C4-2B (cell line): ENCODE measurements at regions not wholly inside any gene's neighbourhood (a gene's known extent, or its start where the extent isn't known, plus 50 kb on each side); places are given as distances from the start of the nearest gene placed in this dataset.

ENCODE experiments used
- H3K27ac ChIP-seq: fragments of 450-650 bp; 2 replicates; pipeline ENCODE4 v1.5.1; 2017
- CTCF ChIP-seq: fragments of 450-650 bp; conservative IDR thresholded peaks from 2 replicates; pipeline ENCODE4 v1.5.1; 2017; ENCODE audit warnings: mild to moderate bottlenecking
- ZFX ChIP-seq: fragments of 450-650 bp; IDR thresholded peaks from 2 replicates; pipeline ENCODE4 v1.6.1; 2017

- no peak overlapping the region for H3K27ac ChIP-seq
- TF ChIP-seq CTCF (no peak), ZFX (no peak)
Measured at GRCh38 chr1:168945870-168946269, 160.6 kb upstream of the ATP1B1 start.

- TF ChIP-seq ZFX (no peak), CTCF (no peak)
Measured at GRCh38 chr1:168947041-168947440, 159.4 kb upstream of the ATP1B1 start.

GRCh38 chr1:168949672-168950071 lies 156.8 kb upstream of the ATP1B1 start:
- TF ChIP-seq ZFX, result no peak
- no peak for TF ChIP-seq CTCF
- no peak overlapping the region for H3K27ac ChIP-seq

More at GRCh38 chr1:168947041-168947440, 159.4 kb upstream of the ATP1B1 start:
- H3K27ac ChIP-seq, result no peak overlapping the region

GRCh38 chr1:168957818-168958217 lies 148.7 kb upstream of the ATP1B1 start:
- TF ChIP-seq ZFX (no peak), CTCF (no peak)
- no peak overlapping the region for H3K27ac ChIP-seq

- H3K27ac ChIP-seq, result no peak overlapping the region
- TF ChIP-seq ZFX (no peak), CTCF (no peak)
Measured at GRCh38 chr1:168958562-168959289, 147.8 kb upstream of the ATP1B1 start.

GRCh38 chr1:168959382-168959781 lies 147.1 kb upstream of the ATP1B1 start:
- no peak overlapping the region for H3K27ac ChIP-seq
- TF ChIP-seq CTCF (no peak), ZFX (no peak)

- H3K27ac ChIP-seq, result no peak overlapping the region
- no peak for TF ChIP-seq ZFX
- no peak for TF ChIP-seq CTCF
Measured at GRCh38 chr1:168960114-168960513, 146.4 kb upstream of the ATP1B1 start.
